ENCODE measurements at regions not wholly inside any gene's neighbourhood (a gene's known extent, or its start where the extent isn't known, plus 50 kb on each side); places are given as distances from the start of the nearest gene placed in this dataset.
A peak's percentile ranks its signal among the peaks of the same experiment; 100 is the strongest.

DNA sequence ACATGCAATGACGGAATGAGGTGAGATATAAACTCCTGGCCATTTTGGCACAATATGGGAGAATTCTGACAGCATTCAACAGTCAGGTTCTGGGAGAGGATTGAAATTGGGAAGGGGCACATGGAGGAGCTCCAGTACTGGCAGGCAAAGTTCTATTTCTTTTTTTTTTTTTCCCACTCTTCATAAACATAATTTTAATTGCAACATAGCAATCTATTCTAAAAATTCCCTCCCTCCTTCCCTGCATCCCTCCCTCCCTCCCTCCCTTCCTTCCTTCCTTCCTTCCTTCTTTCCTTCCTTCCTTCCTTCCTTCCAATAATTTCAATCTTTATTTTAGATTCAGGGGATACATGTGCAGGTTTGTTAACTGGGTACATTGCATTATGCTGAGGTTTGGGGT, 93.2 kb downstream of the PTCSC3 start:
- no peak for DNase-seq
- intact Hi-C loops (cut with DNase I) = no loop called here

DNA sequence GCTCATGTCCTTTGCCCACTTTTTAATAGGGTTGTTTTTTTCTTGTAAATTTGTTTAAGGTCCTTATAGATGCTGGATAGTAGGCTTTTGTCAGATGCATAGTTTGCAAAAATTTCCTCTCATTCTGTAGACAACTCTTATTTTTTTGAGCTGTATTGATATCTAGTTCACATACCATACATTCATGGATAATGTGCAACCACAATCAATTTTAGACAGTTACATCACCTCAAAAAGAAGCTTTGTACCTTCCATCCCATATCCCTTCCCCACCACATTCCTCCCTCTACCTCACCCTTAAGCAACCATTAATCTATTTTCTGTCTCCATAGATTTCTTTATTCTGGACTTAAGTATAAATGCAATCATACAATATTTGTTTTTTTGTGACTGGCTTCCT, 98.4 kb downstream of the PTCSC3 start:
- intact Hi-C loops (cut with DNase I) = no loop called here
- no peak for DNase-seq

DNA sequence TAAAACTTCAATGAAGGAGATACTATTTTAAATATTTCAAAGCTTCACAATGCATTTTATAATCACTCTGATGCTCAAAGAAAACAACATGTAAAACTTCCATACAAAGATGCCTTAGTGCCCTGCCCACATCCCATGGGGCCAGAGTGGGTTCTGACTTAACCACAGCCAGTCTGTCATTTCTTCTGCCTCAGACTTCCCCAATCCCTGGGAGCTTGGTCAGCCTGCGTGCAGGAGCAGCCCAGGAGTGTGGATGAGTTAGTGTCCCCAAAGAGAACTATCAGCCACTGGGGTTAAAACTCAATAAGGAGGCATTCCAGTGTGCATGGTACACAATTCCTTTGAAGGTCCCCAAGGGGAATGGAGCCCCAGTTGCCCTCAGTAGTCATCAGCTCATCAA, 100.3 kb downstream of the PTCSC3 start:
- no peak for DNase-seq
- intact Hi-C loops (cut with DNase I) = no loop called here

DNA sequence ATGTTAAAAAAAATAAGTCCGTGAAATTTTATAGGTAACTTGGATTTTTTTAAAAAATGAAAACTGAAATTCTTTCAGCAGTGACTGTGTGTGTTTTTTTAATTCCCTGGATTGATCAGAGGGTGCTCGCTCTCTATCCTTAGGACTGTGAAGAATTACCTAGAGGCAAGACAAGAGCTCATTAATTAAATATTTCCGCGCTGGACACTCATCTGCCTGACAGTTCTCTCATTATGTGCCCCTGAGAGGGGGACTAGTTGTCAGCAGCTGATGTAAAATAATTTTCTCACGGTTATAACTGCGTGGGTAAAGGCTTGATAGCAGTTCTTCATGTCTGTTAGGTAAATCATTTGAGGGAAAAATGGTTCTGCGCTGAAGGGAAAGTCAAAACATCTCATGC, 101.3 kb downstream of the PTCSC3 start:
- intact Hi-C loops (cut with DNase I) = no loop called here
- DNase-seq = no peak

DNA sequence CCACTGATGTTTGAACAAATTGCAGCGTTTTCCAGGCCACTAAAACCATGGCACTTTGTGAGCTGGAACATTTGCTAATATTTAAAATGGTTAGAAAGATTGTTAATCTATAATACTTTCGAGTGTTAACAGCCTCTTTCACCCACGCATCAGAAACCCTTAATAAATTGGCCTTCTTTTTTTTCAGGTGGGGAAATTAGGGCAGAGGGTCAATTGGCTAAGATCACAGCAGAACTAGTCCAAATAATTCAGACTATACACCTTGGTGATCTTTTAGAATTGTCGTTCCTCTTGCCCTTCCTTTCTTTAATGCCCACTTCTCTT, 105.8 kb downstream of the PTCSC3 start:
- intact Hi-C loops (cut with DNase I) = loop anchor here (2.0 to 5.0 kb wide), 2 partner anchors 304 to 487 kb away; no protein-coding TSS in a partner anchor
- DNase-seq = no peak

DNA sequence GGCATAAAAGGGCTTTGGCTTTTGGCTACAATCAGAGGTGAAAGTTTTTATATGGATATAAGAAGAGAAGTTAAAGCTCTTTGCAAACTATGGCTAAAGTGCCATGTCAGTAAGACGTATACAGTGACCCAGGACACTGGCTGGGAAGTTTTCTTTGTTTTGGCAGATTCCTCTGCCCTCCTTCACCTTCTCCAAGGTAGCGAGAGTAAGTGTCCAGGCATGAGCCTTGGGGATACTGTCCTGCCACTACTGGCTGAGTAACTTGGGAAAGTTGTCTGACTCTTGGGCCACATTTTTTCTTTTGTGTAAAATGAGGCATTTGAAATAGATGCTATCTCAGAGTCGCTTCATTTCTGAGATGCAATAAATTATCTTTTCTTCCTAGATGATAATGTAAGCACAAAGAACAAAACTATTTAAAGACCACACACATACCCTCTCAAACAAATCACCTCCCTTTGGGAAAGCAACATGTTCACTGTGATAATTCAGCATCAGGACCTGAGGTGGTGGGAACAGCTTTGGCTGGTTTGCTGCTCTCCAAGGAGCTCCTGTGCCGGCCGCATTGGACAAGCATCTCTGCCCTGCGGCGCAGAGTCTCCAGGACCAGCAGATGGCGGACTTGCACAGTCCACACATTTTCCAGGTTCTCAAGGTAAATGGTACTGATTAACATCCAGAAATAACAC, 106.3 kb downstream of the PTCSC3 start:
- peak; percentile 61 to 97 (median 78) for DNase-seq
- intact Hi-C loops (cut with DNase I) = loop anchor here (2.0 to 5.0 kb wide), 2 partner anchors 305 to 487 kb away; no protein-coding TSS in a partner anchor

DNA sequence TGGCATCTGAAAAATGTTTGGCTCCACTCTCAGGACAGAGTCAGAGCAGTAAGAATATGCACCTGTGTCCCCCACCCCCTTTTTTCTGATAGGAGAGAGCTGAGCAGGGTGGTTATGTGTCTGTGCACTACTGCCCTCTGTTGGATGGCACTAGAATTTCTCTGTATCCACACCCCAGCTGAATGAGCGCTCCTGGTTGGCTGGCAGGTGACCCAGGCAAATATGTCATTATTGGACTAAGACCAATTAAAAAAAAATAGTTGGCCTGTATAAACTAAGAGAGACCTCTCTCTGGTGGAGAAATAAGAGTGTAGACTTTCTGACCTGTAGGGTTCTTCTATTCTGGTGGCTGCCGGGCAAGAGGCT, 107.0 kb downstream of the PTCSC3 start:
- DNase-seq = peak in 5 of 10 donors; percentile 18 to 74 (median 57)

DNA sequence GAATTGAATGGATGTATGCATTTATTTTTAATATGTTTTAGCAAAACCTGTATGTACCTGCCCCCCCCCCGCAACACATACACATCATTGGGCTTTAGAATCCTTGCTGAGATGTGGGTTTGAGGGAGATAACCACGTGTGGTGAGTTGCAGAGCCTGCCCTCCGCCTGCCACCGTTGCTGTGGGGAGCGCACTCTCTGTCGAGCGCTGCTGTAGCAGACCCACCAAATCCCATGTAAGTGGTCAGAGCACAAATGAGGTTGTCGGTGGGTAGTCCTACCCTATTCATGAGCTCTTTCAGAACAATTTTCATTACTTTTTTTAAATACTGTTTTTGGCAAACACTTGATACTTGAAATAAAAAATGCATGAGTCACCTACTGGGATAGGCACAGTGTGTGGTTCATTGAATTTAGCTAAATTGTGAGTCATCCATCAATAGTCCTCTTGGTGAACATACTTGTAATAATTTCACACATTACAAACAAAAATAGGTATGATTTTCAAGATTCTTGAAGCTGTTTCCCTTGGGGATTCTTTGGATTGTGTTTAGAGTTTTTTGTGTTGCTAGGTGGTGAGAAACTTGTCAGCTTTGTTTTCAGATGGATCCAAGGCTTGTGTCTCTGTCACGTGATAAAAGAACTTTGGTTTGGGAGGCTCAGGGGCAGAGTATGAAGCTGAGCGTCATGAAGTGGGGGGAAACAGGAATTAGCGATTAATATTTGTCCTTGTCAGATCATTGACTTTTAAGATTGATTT, 107.6 kb downstream of the PTCSC3 start:
- peak in 2 of 10 donors; percentile 48 to 71 for DNase-seq
- intact Hi-C loops (cut with DNase I) = loop anchor here (1.0 kb wide), 2 partner anchors 110 to 186 kb away; no protein-coding TSS in a partner anchor

More for the DNA sequence above, 107.0 kb downstream of the PTCSC3 start:
- intact Hi-C loops (cut with DNase I) = loop anchor here (1.0 kb wide), 2 partner anchors 110 to 186 kb away; no protein-coding TSS in a partner anchor

DNA sequence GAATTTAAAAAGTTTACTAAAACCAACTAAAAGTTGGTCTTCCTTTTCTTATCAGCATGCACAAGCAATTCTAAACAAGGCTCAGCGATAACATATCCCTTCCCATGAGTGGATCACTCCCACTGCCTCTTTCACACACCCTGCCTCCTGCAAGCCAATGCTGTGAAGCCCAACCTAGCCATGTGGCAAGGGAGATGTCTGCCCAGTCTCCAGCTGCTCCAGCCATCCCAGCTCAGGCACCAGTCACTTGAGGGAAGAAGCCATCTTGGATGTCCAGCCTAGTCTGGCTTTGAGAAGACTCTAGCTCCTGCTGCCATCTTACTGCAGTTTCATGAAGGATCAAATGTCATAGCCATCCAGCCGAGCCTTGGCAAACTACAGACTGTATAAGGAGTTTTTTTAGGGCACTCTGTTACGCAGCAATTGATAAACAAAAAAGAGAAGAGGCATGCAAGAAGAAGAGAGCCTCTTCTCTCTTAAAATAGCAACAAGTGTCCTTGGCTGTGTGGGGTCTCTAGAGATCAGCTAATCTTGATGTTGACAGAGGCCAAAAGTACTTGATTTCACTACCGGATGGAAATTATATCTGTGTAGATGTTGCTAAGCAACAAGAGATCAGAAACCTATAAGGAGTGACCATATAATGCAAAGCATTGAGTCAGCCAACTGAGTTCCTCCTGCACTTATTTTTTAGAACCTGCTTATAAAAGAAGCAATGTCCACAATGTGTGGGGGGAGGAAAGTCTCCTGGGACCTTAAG, 108.9 kb downstream of the PTCSC3 start:
- intact Hi-C loops (cut with DNase I) = no loop called here
- DNase-seq = peak in 1 of 10 donors; percentile 38

DNA sequence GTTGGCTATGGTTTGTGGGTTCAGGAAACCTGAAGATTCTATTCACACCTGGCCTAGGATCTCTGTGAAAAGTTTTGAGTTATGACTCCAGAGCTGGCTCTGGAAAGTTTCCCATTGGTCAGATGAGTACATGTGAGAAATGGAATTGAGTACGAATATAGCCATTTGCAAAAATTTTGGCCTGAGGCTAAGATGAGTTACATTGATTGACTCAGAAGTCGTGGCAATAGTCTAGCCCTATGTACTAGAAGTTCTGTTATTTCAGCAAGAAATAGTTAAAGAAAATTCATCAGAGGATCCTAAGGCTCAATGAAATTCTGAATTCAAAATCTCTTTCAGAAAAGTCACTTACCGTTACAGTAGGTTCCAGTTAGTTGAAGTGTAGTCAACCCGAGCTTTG, 109.9 kb downstream of the PTCSC3 start:
- no peak for DNase-seq
- intact Hi-C loops (cut with DNase I) = no loop called here

DNA sequence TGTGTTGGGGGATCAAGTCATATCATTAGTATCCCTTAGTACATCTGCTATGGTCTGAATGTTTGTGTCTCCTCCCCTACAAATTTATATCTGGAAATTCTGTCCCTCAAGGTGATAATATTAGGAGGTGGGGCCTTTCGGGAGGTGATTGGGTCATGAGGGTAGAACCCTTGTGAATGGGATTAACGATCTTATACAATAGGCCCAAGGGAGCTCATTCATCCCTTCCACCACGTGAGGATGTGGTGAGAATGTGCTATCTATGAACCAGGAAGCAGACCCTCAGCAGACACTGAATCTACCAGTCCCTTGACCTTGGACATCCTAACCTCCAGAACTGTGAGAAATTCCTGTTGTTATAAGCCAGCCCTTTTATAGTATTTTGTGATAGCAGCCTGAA, 110.7 kb downstream of the PTCSC3 start:
- intact Hi-C loops (cut with DNase I) = no loop called here
- DNase-seq = no peak

DNA sequence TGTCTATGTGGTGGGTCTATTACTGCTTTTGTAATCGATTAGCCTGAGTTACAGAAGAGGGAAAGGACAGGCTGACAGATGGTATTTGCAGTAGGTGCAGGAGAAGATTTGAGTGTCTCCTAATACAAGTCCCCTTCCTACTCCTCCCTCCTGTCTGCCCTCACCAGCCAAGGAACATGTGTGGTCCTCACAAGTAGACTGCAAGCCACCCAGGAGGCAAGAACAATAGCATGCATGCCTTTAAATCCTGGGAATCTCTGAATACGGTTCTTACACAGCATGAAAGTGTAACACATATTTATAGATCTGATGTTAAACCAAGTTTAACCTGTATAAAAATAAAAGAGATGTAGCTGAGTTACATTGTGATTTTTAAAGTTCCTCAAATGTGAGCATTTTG, 117.0 kb downstream of the PTCSC3 start:
- intact Hi-C loops (cut with DNase I) = no loop called here
- no peak for DNase-seq

DNA sequence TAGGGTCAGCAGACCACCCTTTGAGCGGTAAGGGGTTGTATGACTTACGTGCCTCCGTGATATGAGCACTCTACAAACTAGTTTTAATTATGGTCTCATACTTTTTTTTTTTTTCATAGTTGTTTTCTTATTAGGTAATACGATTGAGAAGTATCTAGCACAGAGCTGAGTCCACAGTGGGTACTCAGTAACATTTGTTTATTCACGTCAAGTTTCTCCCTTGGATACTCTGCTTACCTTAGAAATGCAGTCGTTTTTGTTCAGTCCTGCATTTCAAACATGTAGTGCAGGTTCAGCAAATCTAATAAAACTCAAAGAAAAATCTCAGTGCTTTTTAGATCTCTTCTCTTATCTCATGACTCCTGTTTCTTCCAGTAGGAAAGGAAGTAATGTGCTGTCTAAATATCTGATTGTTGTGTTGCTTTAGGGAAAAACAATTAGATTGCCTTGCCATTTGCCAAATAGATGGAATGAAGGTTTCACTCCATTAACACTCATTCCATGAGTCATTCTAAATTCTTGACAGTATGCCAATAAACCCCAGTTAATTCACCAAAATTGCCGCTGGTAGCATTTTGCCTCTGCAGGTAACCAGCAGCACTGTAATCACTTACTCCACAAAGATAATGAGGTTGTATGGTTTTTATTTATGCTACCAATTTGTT, 118.9 kb downstream of the PTCSC3 start:
- intact Hi-C loops (cut with DNase I) = no loop called here
- no peak for DNase-seq

DNA sequence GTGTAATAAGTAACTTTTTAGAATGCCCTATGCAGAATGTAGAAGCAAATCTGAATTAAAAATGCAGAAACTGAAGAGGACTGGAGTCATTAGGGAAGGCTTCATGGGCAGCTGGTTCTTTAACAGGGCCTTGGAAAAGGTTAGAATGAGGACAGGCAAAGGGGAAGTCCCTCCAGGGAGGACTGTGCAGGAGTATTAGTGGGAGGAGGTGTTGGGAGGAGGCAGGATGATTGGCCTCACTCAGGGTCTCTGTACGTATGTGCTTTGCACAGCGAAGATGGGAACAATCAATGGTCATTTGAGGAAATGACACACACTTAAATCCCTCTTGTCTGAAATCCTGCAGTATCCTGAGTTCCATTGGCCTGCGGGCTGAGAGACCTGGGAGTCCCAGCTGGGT, 119.7 kb downstream of the PTCSC3 start:
- DNase-seq = no peak
- intact Hi-C loops (cut with DNase I) = no loop called here

DNA sequence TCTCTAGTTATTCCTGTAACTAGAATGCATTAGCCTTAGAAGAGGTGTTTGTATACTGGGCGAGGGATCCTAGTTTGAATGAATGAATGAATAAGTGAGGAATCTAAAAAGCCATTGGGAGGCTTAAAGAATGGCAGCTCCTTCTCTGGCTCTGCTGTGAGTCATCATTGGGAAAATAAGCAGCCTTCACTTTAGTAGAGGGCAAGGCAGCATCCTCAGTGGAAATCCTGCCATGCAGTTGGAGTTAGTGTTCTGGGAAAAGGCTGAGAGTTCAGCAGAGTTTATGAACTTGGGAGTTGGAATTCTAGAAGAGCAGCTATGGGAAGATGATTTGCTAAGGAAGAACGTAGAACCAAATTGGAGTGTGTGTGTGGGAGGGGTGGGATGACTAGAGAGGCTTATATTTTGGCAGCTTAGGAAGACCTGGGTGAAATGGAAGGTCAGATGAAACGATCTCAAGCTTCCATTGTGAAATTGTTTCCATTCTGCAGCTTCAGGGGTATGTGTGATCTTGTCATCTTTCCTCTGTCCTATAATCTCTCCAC, 120.8 kb downstream of the PTCSC3 start:
- intact Hi-C loops (cut with DNase I) = no loop called here
- DNase-seq = no peak

DNA sequence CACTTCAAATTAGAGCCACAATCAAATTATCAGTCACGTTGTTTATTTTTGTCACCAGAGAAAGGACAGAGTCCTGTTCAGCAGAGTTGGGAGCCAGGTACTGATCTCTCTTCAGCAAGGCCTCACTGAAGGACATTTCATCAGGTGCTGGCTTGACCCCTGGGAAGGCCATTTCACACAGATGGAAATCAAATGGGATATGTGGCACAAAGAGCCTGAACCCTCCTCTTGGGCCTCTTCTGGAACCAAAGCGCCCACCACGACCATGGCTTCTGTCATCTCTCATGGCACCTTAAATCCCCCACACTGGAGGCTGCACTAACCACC, 121.5 kb downstream of the PTCSC3 start:
- peak in 1 of 10 donors; percentile 38 for DNase-seq
- intact Hi-C loops (cut with DNase I) = no loop called here

DNA sequence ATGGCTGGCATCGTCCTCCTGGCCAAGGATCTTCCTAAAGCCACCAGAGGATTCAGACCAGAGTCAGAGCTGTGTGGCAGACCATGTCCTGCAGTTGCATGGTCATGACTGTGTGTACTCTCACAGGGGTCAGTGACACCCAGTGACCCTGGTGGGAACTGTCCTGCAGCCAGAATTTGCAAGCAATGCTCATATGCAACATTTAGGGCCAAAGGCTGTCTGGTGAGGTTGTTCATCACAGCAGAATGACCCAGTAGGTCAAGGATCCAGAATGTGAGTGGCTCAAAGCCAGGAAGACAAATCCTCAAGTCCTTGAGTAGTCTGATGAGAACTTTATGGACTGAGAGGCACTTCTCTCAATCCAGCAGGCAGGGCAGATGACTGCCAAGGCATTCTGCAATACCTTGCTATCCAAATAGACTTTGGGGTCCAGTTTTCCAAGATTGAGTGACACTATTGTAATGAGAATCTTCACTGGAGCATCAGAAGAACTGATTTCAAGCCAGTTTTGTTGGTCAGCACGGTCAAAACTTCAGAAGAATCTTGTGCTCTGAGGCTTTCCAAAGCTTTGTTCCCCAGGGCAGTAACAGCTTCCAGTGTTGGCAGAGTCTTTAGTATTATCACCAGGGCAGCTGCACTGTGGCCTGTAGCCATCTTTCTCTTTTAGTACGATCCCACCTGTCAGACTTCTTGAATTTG, 122.0 kb downstream of the PTCSC3 start:
- intact Hi-C loops (cut with DNase I) = no loop called here
- DNase-seq = no peak

DNA sequence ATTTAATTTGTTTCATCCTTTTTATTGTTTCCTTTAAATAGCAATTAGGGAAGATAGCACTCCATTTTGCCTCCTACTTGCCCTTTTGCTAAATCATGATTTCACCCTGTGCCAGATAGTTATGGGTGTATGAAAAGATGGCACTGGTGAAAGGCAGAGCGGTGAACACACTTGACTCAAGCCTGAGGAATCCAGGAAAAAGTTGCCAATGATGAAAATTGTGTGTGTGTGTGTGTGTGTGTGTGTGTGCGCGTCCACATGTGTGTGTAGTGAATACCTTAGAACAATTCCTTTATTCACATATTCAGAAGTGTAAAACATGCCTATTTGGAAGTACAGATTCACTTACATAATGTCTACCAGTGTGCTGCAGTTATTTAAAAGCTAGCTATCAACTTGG, 123.8 kb downstream of the PTCSC3 start:
- intact Hi-C loops (cut with DNase I) = no loop called here
- DNase-seq = no peak

DNA sequence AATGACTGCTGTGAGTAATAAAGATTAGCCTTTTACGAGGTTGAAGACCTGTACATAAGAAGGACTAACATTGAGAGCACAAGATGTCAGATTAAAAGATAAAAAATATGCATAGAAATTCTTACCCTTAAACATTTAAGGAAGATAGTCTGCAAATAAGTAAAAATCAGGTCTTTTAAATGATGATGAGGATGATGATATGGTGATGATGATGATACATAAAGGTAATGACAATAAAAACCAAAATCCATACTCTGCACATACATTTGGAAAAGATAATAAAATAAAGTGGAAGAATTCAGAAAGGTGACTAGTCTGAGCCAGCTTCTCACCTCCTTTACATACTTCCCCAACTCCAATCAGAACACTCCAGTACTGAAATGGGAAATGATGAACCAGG, 124.5 kb downstream of the PTCSC3 start:
- intact Hi-C loops (cut with DNase I) = no loop called here

DNA sequence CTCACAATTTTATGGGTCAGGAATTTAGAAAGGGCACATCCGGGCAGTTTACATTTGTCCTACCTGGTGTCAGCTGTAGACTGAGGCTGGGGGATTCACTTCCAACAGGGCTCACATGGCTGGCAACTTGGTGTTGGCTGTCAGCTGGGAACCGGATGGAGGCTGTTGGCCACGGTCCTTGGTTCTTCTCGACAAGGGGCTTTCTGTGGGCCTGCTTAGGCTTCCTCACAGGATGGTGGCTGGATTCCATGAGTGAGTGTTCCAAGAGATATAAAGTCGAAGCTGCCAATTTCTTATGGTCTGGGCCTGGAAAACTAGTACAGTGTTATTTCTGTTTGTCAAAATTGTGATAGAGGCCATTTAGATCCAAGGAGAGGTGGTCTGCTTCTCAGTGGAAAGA, 127.9 kb downstream of the PTCSC3 start:
- peak in 1 of 10 donors; percentile 48 for DNase-seq
- intact Hi-C loops (cut with DNase I) = no loop called here

More for the DNA sequence above, 124.5 kb downstream of the PTCSC3 start:
- DNase-seq = no peak
